ENCODE measurements at regions not wholly inside any gene's neighbourhood (a gene's known extent, or its start where the extent isn't known, plus 50 kb on each side); places are given as distances from the start of the nearest gene placed in this dataset.

DNA sequence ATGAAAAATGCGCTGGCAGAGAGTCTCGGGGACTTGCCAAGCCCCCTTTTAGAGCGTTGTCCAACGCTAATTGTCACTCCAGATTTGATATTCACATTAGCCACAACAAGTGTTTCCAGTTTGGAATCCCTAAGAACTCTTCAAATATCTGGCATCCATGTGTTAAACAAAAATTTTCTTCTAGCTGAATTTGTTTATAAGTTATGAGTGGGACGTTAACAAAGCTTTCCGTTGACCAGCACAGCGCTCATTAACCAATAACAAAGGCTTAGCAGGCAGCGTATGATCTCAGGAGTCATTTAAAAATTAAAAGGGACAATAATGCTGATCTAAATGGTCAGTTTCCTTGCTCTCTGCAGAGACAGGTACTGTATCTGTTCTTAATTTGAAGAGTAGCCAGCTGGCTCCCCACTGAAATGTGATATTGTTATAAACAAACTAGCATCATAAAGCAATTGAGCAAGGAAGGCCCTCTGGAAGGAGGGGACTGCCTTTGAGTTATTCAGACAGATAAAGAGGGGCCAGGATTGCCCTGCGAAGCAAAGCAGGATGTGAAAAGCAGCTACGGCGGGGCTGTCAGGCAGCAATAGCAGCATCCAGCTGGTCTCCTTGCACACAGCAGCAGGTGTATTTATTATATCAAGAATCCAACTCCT is 337.2 kb upstream of the SALL3 start:
- TF ChIP-seq EP300 (IDR thresholded peaks at IDR 0.05) = no peak
- TF ChIP-seq, protein P1, sequence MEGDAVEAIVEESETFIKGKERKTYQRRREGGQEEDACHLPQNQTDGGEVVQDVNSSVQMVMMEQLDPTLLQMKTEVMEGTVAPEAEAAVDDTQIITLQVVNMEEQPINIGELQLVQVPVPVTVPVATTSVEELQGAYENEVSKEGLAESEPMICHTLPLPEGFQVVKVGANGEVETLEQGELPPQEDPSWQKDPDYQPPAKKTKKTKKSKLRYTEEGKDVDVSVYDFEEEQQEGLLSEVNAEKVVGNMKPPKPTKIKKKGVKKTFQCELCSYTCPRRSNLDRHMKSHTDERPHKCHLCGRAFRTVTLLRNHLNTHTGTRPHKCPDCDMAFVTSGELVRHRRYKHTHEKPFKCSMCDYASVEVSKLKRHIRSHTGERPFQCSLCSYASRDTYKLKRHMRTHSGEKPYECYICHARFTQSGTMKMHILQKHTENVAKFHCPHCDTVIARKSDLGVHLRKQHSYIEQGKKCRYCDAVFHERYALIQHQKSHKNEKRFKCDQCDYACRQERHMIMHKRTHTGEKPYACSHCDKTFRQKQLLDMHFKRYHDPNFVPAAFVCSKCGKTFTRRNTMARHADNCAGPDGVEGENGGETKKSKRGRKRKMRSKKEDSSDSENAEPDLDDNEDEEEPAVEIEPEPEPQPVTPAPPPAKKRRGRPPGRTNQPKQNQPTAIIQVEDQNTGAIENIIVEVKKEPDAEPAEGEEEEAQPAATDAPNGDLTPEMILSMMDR (IDR thresholded peaks at IDR 0.05) = no peak
- TF ChIP-seq POLR2AphosphoS5 (IDR thresholded peaks at IDR 0.05) = no peak
- no peak for TF ChIP-seq POLR2A (IDR thresholded peaks at IDR 0.05)
- Histone ChIP-seq H3K27me3 (no peaks in the 10 kb centered on the region), H3K4me3 (no peak overlapping the region), H3K27ac (no peak overlapping the region), H3K9me3 (no peaks in the 10 kb centered on the region), H3K36me3 (no peaks in the 10 kb centered on the region), H3K4me1 (peaks cover 0 to 12% (median 4%) of the 10 kb centered on the region in 4 donors)
- DNase-seq = no peak
- WGBS, 2 donors = 54 to 62% methylated on average over 11 of the region's 11 CpGs
- intact Hi-C loops (cut with DNase I) = no loop called here

DNA sequence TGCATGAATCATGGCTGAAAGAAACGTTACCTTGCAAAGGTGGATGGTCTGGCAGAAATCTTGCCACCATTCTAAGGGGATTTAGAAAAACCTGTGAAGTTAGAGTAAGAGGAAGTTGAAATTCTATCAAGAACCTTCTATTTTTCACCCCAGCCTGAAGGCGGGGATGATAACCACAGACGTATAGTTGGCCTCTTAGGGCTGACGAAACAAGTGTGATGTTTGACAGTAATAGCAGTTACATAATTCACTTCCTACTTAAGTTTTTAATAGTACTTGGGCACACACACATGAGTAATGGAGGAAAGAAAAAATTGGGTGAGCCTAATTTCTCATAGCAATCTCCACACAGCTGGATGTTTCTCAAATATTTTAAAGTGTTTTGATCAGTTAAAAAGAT is 336.6 kb upstream of the SALL3 start:
- Histone ChIP-seq H3K9me3 (no peaks in the 10 kb centered on the region), H3K4me1 (peaks cover 0 to 12% (median 4%) of the 10 kb centered on the region in 4 donors), H3K4me3 (no peak overlapping the region), H3K27ac (no peak overlapping the region), H3K36me3 (no peaks in the 10 kb centered on the region), H3K27me3 (no peaks in the 10 kb centered on the region)
- WGBS, 2 donors = 23 to 52% methylated on average over 4 of the region's 4 CpGs
- intact Hi-C loops (cut with DNase I) = no loop called here
- TF ChIP-seq POLR2AphosphoS5 (IDR thresholded peaks at IDR 0.05) (no peak), POLR2A (IDR thresholded peaks at IDR 0.05) (no peak), EP300 (IDR thresholded peaks at IDR 0.05) (no peak)
- TF ChIP-seq, protein P1 (IDR thresholded peaks at IDR 0.05) = no peak
- DNase-seq = no peak

DNA sequence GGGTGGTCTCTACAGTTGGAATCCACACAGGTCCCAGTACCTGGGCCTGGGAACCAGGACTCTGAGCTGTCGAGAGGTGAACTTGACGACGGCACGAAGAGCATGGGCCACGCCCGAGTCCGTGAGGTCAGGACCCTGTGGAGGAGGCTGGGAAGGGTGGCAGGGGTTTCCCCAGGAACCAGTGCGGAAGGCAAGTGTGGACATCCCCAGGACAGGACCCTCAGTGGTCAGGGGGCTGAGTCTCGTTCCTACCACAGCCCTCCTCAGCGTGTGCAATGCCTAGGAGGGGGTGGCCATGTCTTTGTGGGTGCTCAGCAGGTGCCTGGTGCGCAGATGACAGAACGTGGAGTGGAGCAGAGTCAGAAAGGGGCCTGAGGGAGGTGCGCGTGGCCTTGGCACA is 335.6 kb upstream of the SALL3 start:
- TF ChIP-seq, protein P1 (IDR thresholded peaks at IDR 0.05) = no peak
- TF ChIP-seq EP300 (IDR thresholded peaks at IDR 0.05) (no peak), POLR2AphosphoS5 (IDR thresholded peaks at IDR 0.05) (no peak), POLR2A (IDR thresholded peaks at IDR 0.05) (no peak)
- H3K36me3 ChIP-seq = no peaks in the 10 kb centered on the region
- no peak overlapping the region for H3K27ac ChIP-seq
- intact Hi-C loops (cut with DNase I) = no loop called here
- H3K9me3 ChIP-seq = no peaks in the 10 kb centered on the region
- WGBS, 2 donors = 85 to 90% methylated on average over 14 of the region's 14 CpGs
- no peak for DNase-seq
- H3K27me3 ChIP-seq = no peaks in the 10 kb centered on the region
- H3K4me3 ChIP-seq = no peak overlapping the region
- H3K4me1 ChIP-seq = peaks cover 0 to 12% (median 4%) of the 10 kb centered on the region in 4 donors

DNA sequence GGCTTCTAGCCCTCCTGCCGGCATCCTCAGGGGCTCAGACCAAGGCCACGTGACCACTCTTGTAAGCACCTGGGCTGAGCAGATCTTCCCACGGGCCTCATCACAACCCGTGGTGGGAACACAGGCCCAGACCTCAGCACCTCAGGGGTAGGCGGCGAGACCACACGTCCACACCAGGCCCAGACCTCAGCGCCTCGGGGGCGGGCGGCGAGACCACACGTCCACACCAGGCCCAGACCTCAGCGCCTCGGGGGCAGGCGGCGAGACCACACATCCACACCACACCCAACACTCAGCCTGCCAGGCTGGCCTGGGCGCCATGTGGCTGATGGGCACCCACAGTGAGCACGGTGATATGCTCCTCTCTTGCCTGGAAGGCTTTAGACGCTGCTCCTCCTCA is 334.4 kb upstream of the SALL3 start:
- Histone ChIP-seq H3K27me3 (no peaks in the 10 kb centered on the region), H3K27ac (no peak overlapping the region), H3K9me3 (no peaks in the 10 kb centered on the region), H3K36me3 (no peaks in the 10 kb centered on the region), H3K4me3 (no peak overlapping the region), H3K4me1 (peaks cover 0 to 12% (median 4%) of the 10 kb centered on the region in 4 donors)
- DNase-seq = no peak
- TF ChIP-seq, protein P1 (IDR thresholded peaks at IDR 0.05) = no peak
- TF ChIP-seq POLR2A (IDR thresholded peaks at IDR 0.05) (no peak), EP300 (IDR thresholded peaks at IDR 0.05) (no peak), POLR2AphosphoS5 (IDR thresholded peaks at IDR 0.05) (no peak)
- intact Hi-C loops (cut with DNase I) = no loop called here
- WGBS, 2 donors = 91 to 95% methylated on average over 20 of the region's 20 CpGs

DNA sequence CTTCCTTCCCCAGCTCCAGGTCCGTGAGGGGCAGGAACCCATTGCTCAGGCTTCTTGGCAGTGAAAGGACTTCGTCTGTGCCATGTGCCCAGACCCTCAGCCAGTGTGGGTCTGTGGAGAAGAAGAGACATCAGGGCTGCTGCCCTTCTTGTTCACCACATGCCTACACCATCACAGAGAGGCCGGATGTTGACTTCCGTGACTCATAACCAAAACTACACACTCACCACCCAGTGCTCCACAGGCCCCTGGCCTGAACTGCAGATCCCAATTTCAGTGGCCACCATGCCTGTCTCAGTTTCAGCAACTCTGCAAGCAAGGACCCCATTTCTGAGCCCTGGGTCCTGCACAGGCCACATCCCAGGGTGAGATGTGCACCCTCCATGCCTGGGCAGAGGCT is 332.6 kb upstream of the SALL3 start:
- Histone ChIP-seq H3K9me3 (no peaks in the 10 kb centered on the region), H3K36me3 (no peaks in the 10 kb centered on the region), H3K4me1 (peaks cover 0 to 10% (median 4%) of the 10 kb centered on the region in 4 donors), H3K4me3 (no peak overlapping the region), H3K27me3 (no peaks in the 10 kb centered on the region), H3K27ac (no peak overlapping the region)
- DNase-seq = no peak
- no peak for TF ChIP-seq POLR2A (IDR thresholded peaks at IDR 0.05)
- TF ChIP-seq EP300 (IDR thresholded peaks at IDR 0.05) = no peak
- no peak for TF ChIP-seq POLR2AphosphoS5 (IDR thresholded peaks at IDR 0.05)
- TF ChIP-seq, protein P1 (IDR thresholded peaks at IDR 0.05) = no peak
- intact Hi-C loops (cut with DNase I) = no loop called here
- WGBS, 2 donors = 77 to 85% methylated on average over 4 of the region's 4 CpGs

Measured in sigmoid colon (tissue), 6 donors.